ENCODE measurements at regions not wholly inside any gene's neighbourhood (a gene's known extent, or its start where the extent isn't known, plus 50 kb on each side); places are given as distances from the start of the nearest gene placed in this dataset.
"Not testable (repeated sequence)": the region's sequence is repeated elsewhere in the genome, so short reads cannot be mapped to it uniquely, and the experiment has no call there.

DNA sequence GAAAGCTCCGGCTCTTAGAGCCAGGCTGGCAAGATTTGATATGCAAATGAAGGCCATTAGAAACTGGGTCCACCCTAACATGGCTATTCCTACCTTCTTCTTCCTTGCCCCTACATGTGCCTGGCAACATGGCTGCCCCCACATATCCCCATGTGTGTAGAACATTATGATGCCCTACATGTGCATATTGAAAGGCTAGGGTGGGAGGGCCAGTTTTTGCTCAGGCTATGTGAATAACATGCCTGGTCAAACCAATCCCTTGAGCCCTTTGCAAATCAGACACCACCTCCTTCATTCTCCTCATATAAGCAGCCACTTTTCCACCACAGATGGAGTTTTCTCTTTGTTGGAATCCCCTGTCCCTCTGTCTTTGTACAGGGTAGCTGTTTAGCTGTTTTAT is 303.4 kb downstream of the RPIA start:
- not testable (repeated sequence) for DNase-seq (ENCODE audit: low read depth in 1 of 2, low spot score in 1 of 2)

DNA sequence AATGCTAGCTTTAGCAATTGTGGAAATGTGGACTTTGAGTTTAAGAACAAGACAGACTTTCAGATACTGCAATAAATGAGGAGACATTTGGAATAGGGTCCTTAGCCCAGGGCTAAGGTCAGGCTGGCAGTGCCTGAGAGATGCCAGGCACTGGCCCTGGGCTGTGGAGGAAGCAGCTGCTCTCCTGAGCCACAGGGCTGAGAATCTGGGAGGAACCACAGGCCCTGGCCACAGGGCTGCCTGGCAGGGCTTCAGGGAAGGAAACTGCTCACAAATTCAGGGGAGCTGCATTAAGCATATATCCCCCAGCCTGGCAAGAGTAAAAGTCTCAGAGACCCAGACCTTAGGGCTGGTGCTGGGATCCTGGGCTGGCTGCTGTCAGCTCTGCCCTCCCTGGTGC is 305.1 kb downstream of the RPIA start:
- DNase-seq (ENCODE audit: low read depth in 1 of 2, low spot score in 1 of 2), result not testable (repeated sequence)

DNA sequence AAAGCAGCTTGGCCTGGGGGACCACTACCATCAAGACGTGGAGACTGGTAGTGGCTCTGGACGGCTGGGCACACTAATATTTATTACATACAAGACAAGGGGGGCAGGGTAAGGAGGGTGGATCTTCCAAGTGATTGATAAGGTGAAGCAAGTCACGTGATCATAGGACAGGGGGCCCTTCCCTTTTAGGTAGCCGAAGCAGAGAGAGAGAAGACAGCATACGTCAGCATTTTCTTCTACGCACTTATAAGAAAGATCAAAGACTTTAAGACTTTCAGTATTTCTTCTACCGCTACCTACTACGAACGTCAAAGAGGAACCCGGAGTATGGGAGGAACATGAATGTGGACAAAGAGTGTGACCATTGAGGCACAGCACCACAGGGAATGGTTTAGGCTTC is 307.9 kb downstream of the RPIA start:
- DNase-seq (ENCODE audit: low read depth in 1 of 2, low spot score in 1 of 2), result no peak

DNA sequence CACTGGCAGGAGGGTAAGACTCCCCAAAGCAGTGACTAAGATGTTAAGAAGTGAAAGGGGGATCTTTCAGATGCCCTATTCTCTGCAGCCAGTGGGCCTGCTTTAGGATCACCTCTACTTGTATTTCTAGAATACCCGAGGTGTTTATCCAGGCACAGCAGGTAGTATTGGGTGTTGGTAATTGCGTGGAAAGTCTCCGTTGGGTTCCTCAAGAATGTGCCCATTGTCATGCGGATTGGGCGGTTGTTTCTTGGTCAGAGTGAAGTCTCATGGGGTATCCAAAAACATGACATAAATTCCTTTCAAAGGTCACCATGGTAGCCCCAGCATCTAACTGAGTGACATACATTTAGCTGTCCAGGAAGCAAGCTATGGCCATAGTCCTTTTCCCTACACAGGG is 308.8 kb downstream of the RPIA start:
- no peak for DNase-seq (ENCODE audit: low read depth in 1 of 2, low spot score in 1 of 2)

DNA sequence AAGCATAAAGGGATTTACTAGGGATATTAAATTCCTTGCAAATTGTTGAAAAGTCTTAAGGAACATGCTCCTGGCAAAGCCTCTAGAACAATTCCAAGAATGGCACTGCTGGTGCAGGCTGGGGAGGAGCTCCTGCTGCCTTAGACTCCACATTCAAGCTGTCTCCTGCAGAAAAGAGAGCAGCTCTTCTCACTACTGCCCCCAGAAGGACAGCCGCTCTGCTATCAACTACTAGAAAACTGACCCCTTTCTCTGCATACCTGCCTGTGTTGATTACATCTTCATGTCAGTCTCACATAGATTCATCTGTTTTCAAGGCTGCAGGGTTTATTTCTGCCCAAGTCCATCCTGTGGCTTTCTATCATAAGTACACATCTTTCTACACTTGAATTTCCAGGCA is 312.8 kb downstream of the RPIA start:
- not testable (repeated sequence) for DNase-seq (ENCODE audit: low read depth in 1 of 2, low spot score in 1 of 2)

DNA sequence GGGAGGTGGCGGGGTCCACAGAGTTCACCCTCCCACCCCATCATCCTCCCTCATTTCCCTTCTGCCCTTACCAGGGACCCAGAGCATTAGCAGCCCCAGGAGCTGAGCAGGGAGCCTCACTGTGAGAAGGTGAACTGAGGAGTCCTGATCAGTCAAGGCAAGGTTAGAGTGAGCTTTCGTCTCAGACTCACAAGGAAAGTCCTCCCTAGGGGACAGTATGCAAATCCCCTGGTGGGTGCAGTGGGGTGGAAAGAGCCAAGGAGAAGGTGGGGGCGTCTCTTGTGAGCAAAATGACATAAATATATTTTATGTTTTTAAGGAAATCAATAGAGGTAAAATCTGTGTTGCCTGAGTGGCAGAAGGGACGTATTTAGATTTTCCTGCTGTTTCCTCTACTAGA is 329.1 kb downstream of the RPIA start:
- DNase-seq (ENCODE audit: low read depth in 1 of 2, low spot score in 1 of 2), result not testable (repeated sequence)

DNA sequence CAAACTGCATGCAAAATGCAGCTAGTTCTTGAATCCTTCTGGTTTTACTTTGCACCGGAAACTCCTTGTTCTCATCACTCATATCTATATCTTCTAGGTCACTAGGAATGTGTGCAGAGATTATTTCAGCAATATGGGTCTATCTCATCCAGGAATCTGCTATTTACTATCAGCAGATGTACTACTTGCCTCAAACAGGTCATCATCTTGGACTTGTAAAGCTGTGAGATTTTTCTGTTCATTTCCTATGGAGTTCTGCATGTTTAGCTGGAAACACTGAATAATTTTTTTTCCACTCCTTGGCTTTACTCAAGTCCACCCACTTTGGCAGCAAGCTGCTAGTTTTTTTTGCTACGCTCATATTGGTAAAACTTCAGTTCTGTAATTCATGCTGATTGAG is 334.8 kb downstream of the RPIA start:
- DNase-seq (ENCODE audit: low read depth in 1 of 2, low spot score in 1 of 2), result not testable (repeated sequence)

DNA sequence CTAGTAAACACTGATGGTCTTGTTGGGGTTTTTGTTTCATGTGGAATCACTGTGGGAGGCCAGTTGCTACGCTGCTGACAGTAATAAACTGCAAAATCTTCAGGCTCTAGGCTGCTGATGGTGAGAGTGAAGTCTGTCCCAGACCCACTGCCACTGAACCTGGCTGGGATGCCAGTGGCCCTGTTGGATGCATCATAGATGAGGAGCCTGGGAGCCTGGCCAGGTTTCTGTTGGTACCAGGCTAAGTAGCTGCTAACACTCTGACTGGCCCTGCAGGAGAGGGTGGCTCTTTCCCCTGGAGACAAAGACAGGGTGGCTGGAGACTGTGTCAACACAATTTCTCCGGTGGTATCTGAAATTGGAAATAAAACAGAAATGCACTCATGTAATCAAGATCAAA is 335.6 kb downstream of the RPIA start:
- DNase-seq (ENCODE audit: low read depth in 1 of 2, low spot score in 1 of 2), result not testable (repeated sequence)

DNA sequence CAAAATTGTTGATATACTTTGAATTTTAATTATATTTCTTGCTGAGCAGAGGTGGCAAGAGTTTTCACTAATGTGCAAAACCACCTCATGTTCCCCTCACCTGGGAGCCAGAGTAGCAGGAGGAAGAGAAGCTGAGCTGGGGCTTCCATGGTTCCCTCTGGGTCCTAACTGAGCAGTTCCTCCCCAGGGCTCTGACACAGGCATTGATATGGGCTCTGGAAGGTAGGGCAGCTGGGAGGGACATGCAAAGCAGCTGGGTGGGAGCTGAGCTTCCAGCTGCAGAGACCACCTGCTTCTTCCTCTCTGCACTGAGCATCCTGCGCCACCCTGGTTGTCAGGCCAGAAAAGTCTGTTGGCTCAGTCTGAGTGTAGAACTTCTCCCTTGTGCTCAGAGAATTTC is 336.1 kb downstream of the RPIA start:
- not testable (repeated sequence) for DNase-seq (ENCODE audit: low read depth in 1 of 2, low spot score in 1 of 2)

DNA sequence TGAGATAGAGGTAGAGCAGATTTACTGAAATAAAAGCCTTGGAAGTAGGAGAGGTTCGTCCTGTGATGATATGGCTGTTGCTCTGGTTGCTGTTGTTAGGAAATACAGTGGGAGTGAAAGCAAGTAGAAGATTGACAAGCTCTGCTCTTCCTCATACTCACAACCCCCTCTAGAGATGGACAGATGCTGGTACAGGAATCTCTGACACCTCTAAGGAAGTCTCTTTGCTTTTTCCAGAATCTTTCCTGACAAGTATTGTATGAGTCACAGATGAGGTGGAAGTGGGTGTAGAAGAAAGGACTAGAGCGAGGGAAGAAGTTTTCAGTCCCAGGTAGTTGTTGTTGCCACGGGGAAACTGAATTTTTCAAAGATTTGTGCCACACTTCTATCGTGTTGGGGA is 337.8 kb downstream of the RPIA start:
- not testable (repeated sequence) for DNase-seq (ENCODE audit: low read depth in 1 of 2, low spot score in 1 of 2)

DNA sequence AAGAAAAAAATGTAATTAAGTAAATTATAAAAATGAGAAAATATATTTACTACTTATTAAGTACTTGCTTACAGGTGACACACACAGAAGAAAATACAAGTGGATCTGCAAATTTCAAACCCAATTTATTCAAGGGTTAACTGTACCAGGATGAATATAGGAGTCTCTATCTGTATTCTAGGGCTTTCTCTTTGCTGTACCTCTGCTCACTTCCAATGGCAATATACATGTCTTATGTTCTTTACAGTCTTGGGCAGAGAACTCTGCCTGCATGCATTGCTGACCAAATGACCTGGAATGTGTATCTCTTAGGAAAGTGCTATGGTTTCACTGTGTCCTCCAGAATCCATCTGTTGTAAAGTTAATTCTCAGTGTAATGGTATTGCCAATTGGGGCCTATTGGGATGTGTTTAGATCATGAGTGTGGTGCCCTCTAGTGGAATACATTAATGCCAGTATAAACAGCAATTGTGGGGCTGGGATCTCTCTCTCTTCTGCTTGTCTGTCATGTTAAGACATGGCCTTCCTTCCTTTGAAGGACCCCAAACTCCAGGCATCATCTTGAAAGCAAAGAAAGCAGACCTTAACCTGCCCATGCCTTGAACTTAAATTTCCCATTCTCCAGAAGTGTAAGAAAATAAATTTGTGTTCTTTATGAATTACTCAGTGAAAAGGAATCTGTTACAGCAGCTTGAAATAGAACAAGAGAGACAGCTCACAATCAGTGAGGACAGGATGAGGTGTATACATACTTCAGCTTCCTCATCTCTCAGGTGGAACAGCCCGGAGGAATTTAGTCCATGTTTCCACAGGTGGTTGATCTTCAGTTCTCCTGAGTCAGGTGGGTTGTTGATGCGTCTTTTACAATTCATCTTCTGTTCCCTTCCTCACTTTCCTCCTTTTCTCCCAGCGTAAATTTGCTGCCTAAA is 356.9 kb downstream of the RPIA start:
- not testable (repeated sequence) for DNase-seq (ENCODE audit: low read depth in 1 of 2, low spot score in 1 of 2)

DNA sequence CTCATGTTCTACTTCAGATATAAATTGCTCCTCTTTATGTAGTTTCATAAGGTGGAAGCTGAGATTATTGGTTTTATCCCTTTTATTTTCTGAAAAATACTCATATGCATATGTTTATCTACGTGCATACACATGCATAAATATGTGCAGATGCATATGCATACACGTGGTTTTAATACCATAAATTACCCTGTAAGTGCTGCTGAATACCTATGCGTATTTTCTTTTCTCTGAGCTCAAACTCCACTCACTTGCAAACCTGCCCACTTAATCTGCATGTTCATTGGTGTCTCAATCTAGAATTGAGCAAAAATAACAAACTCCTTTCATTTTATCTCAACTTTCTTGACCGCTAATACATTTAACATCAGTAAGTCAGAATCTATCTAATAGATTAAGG is 367.1 kb downstream of the RPIA start:
- DNase-seq (ENCODE audit: low read depth in 1 of 2, low spot score in 1 of 2), result not testable (repeated sequence)

DNA sequence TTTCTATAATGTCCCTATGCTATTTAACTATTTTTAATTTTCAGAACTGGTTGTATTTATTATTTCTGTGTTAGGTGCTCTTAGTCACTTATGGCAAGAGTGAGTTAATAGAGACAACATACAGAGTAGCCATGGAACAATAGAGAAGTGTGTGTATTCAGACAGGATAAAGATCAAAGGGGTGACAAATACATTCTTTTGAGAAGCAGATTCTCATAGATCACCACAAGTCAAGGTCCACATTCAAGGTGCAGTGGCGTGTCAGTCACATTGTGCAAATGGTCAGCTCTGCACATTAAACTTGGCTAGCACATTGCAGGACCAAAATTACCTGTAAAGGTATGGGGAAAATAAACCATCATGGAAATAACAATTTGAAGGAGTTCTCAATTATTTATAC is 369.7 kb downstream of the RPIA start:
- DNase-seq (ENCODE audit: low read depth in 1 of 2, low spot score in 1 of 2), result not testable (repeated sequence)

DNA sequence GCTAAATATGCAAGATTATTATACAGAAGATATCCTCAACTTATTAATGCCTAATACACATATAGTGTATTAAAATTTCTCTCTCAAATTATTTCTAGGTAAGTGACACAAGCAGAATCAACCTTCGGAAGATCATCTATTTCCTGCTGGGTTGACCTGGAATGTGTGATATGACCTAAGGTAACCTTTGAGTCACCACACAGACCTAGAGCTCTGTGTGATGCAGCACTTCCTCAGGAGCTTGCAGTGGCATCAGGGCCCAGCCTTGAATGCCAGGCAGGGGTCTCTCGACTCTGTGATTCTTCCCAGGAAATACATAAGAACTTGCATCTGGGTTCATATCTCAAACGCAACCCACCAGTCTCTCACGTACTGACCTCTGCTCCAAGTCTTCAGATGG is 385.3 kb downstream of the RPIA start:
- not testable (repeated sequence) for DNase-seq (ENCODE audit: low read depth in 1 of 2, low spot score in 1 of 2)

DNA sequence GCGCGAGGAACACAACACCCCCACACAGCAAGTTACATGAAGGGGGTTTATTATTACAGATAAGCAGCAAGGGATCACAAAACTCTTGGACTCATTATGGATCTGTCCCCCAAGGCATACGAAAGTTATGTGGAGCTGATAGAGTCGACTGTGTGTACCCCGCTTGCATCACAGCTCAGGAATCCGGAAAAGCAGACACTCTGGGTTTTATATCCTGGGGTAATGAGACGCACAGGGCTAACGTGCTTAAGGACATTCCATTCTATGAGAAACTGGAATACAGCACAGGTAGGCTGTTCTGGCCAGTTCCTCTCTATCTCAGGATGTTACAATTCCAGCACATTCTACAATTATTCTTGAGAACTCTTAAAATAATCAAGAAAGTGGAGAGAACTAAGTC is 401.4 kb downstream of the RPIA start:
- DNase-seq (ENCODE audit: low read depth in 1 of 2, low spot score in 1 of 2), result not testable (repeated sequence)

DNA sequence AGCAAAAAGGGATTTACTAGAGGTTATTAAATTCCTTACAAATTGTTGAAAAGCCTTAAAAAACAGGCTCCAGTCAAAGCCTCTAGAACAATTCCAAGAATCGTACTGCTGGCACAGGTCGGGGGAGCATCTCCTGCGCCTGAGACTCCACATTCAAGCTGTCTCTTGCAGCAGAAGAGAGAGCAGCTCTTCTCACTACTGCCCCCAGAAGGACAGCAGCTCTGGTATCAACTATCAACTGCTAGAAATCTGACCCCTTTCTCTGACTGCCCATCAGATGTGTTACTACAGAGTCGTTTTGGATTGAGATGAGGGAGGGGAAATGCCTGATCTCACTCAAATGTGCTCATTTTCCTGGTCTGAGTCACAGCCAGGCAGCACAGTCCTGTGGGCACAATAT is 403.6 kb downstream of the RPIA start:
- DNase-seq (ENCODE audit: low read depth in 1 of 2, low spot score in 1 of 2), result not testable (repeated sequence)

DNA sequence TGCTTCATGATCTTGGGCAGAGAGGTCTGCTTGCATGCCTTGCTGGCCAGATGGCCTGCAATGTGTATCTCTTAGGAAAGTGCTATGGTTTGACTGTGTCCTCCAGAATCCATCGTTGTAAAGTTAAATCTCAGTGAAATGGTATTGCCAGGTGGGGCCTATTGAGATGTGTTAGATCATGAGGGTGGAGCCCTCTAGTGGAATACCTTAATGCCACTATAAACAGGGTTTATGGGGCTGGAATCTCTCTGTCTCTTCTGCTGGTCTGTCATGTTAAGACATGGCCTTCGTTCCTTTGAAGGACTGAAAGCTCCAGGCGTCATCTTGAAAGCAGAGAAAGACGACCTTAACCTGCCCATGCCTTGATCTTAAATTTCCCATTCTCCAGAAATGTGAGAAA is 411.1 kb downstream of the RPIA start:
- not testable (repeated sequence) for DNase-seq (ENCODE audit: low read depth in 1 of 2, low spot score in 1 of 2)

DNA sequence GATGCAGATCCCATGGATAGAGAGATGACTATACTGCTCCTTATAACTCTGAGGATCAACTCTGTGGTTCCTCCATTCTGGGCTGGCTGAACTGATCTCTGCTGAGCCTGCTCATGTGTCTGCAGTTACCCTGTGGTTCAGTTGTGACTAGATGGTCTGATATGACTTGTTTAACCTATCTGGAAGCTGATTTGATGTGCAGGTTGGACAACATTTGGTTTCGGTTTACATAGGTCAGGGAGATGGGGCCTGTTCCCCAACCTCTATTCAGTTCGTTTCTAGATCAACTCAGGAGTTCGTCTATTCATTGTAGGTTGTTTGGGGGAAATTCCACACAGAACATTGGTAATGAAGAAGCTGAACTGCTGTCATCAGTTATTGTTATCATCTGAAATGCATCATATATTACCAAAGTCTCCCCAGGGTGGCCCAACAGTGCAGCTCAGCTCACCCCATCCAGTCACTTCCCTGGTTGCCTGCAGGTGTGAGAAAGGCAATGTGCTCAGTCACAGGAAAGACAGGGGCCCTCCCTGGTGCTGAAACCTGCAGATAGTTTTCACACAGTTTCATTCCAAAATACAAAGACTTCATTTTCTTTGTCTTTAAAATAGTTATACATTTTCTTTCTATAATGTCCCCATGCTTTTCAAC is 415.0 kb downstream of the RPIA start:
- DNase-seq (ENCODE audit: low read depth in 1 of 2, low spot score in 1 of 2), result not testable (repeated sequence)

DNA sequence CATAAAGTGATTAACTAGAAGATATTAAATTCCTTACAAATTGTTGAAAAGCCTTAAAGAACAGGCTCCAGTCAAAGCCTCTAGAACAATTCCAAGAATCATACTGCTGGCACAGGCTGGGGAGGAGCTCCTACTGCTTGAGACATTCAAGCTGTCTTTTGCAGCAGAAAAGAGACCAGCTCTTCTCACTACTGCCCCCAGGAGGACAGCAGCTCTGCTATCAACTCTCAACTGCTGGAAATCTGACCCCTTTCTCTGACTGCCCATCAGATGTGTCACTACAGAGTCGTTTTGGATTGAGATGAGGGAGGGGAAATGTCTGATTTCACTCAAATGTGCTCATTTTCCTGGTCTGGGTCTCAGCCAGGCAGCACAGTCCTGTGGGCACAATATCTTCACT is 421.0 kb downstream of the RPIA start:
- DNase-seq (ENCODE audit: low read depth in 1 of 2, low spot score in 1 of 2), result not testable (repeated sequence)

DNA sequence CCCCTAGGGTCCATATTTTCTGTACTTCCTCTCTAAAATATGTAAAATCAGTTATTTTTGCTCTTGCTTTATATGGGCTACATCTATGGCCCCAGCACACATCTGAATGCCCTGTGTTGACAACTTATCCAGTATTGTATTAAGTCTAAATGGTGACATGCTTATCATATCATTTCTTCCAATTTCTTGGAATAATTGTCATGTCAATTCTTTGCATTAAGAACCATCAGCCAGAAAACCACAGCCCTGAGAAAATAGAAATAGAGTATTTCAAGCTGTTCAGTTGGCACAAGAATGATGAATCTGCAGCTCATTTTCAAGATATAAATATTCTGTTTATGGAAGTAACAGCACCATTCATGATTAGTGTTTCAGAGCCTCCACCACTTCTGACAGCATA is 421.8 kb downstream of the RPIA start:
- DNase-seq (ENCODE audit: low read depth in 1 of 2, low spot score in 1 of 2), result not testable (repeated sequence)

DNA sequence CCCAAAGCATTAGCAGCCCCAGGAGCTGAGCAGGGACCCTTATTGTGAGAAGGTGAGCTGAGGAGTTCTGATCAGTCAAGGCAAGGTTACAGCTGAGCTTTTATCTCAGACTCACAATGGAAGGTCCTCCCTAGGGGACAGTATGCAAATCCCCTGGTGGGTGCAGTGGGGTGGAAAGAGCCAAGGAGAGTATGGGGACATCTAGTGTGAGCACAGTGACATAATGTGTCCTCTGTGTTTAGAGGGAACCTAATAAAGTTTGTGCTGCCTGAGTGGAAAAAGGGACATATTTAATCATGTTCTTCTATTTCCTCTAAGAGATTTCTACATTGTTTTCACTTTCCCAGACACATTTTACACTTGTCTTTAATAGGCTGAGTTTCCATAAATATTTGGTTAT is 438.0 kb downstream of the RPIA start:
- DNase-seq (ENCODE audit: low read depth in 1 of 2, low spot score in 1 of 2), result not testable (repeated sequence)

DNA sequence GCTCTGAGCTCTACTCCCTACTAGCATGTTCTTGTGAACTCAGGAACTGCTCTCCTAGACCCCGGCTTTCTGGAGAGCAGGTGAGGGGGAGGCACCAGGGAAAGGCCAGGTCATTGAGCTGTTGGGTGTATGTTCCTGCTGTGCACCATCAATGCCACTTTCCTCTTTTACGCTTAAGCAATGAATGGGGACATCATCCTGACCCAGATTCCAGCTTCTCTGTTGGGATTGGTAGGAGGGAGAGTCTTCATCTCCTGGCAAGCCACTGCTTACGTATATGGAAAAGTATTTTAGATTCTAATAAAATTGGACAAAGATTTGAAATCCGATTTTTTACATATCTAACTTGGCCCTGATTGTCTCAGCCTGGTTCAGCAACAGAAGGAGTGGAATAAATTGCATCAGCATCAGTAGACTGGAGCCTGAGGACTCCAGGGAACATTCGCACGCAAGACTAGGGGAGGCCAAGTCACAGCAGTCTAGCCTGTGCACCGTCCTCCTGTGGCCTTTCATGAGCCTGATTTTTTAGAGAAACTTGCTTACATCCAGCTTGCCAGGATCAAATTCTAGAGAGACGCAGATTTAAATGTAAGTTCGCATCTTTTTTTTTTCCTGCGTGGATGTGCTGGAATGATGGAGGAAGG is 439.3 kb downstream of the RPIA start:
- DNase-seq (ENCODE audit: low read depth in 1 of 2, low spot score in 1 of 2), result not testable (repeated sequence)
